HG02943 (cell line): ENCODE measurements at regions not wholly inside any gene's neighbourhood (a gene's known extent, or its start where the extent isn't known, plus 50 kb on each side); places are given as distances from the start of the nearest gene placed in this dataset.
"Not testable (repeated sequence)": the region's sequence is repeated elsewhere in the genome, so short reads cannot be mapped to it uniquely, and the experiment has no call there.

Experiments
- ATAC-seq: cut with Tn5 transposase; IDR thresholded peaks from one replicate; pipeline ENCODE4 v1.9.1; 2021; ENCODE audit warnings: mild to moderate bottlenecking, low read depth, moderate library complexity; ENCODE audit not compliant: unreplicated experiment

DNA sequence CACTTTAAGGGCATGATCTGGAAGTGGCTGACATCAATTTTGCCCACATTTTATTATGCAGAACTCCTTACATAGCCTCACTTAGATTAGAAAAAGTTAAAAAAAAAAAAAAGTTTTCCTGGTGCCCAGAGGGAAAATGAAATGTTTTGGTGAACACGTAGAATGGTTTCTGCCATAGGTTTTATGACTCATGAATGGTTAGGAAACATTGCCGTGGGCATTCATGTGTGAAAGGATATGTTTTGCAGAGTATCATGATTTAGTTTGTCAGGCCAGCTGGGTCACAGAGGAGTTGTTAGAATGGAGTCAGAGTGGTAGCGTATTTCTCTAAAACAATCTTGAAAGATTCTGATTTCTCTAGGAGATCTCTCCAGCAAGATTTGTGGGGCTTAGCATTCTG is 133.8 kb downstream of the MRPL57 start:
- no peak for ATAC-seq

DNA sequence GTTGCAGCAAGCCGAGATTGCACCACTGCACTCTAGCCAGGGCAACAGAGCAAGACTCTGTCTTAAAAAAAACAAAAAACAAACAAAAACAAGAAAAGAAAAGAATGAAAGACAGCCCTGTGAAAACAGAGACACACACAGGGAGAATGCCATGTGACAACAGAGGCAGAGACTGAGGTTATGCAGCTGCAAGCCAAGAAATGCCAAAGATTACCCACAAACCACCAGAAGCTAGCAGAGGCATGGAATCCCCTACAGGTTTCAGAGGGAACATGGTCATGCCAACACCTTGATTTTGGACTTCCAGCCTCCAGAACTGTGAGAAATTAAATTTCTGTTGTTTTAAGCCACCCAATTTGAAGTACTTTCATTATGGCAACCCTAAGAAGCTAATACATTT is 138.5 kb downstream of the MRPL57 start:
- ATAC-seq, result not testable (repeated sequence)

- ATAC-seq, result no peak
Measured at GRCh38 chr13:21316376-21316775, 139.9 kb downstream of the MRPL57 start.

GRCh38 chr13:21318891-21319532 is 140.1 kb downstream of the ZDHHC20 start:
- ATAC-seq, result no peak

- no peak for ATAC-seq
Measured at GRCh38 chr13:21319869-21320641, 139.0 kb downstream of the ZDHHC20 start.

- ATAC-seq, result no peak
Measured at GRCh38 chr13:21320642-21321034, 138.5 kb downstream of the ZDHHC20 start.

- ATAC-seq, result no peak
Measured at GRCh38 chr13:21321269-21321668, 137.8 kb downstream of the ZDHHC20 start.

DNA sequence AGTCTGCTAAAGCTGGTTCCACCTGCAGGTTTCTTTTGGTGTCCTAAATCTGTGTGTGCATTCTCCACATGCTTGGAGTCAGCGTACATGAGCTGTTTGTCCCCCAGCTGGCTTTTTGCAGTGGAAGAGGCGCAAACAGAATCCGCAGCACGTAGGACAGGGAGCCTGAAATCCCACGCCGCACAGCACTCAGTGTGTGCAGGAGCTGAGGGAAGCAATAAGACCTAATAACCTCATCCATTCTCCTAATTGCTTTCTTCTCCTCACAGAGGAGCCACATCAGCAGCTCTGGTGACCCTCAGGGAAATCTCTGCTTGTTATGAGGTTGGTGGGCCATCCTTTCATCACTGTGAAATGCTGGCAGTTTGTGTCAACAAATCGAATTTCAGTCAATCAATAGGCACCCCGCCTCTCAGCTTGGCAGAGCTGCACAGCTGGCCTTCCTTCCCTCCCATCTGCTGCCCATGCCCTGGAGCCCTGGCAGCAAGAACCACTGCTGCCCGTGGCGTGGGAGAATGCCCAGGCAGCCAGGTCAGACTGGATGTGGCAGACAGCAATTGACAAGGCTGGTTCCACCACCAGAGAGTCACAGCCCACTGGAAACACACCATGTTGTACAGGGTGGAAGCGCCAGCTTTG is 136.7 kb downstream of the ZDHHC20 start:
- ATAC-seq, result no peak
